Mesenchymal stem cell (in vitro differentiated cells and primary cell): ENCODE measurements at regions not wholly inside any gene's neighbourhood (a gene's known extent, or its start where the extent isn't known, plus 50 kb on each side); places are given as distances from the start of the nearest gene placed in this dataset.
"Not testable (repeated sequence)": the region's sequence is repeated elsewhere in the genome, so short reads cannot be mapped to it uniquely, and the experiment has no call there.

ENCODE experiments used
- DNase-seq: peaks from one replicate; pipeline ENCODE4 v3.0.0-alpha.2; 2013
- H2AFZ ChIP-seq: one replicate; pipeline ENCODE4 v1.6.1; 2013; ENCODE audit warnings: low read depth, mild to moderate bottlenecking, control low read depth, inconsistent platforms, low read length, moderate library complexity
- H2AK5ac ChIP-seq: 2 replicates; pipeline ENCODE4 v1.6.1; 2013; ENCODE audit warnings: low read length, moderate library complexity, mild to moderate bottlenecking, inconsistent platforms; ENCODE audit not compliant: severe bottlenecking
- H2BK120ac ChIP-seq: one replicate; pipeline ENCODE4 v1.6.1; 2013; ENCODE audit warnings: low read depth, mild to moderate bottlenecking, inconsistent platforms, low read length, moderate library complexity
- H2BK12ac ChIP-seq, 2 experiments: one replicate each; pipeline ENCODE4 v1.6.1; 2013; ENCODE audit warnings: inconsistent platforms in 2 of 2, low read length in 2 of 2, mild to moderate bottlenecking in 2 of 2, moderate library complexity in 2 of 2, control low read depth in 1 of 2
- H2BK15ac ChIP-seq: one replicate; pipeline ENCODE4 v1.6.1; 2013; ENCODE audit warnings: mild to moderate bottlenecking, low read depth, inconsistent platforms; ENCODE audit not compliant: poor library complexity, severe bottlenecking
- H2BK5ac ChIP-seq: 2 replicates; pipeline ENCODE4 v1.6.1; 2013; ENCODE audit warnings: low read depth, mild to moderate bottlenecking, low read length, control low read depth, inconsistent platforms; ENCODE audit not compliant: poor library complexity, severe bottlenecking
- H3K14ac ChIP-seq, 2 experiments: one replicate each; pipeline ENCODE4 v1.6.1; 2013; ENCODE audit warnings: inconsistent platforms in 2 of 2, low read length in 2 of 2, control low read depth in 1 of 2, mild to moderate bottlenecking in 1 of 2, moderate library complexity in 1 of 2
- H3K18ac ChIP-seq, 2 experiments: one replicate each; pipeline ENCODE4 v1.6.1; 2013; ENCODE audit warnings: inconsistent platforms in 2 of 2, low read length in 2 of 2, control low read depth in 1 of 2, low read depth in 1 of 2, mild to moderate bottlenecking in 1 of 2
- H3K23ac ChIP-seq, 2 experiments: one replicate each; pipeline ENCODE4 v1.6.1; 2013; ENCODE audit warnings: inconsistent platforms in 2 of 2, low read length in 2 of 2, mild to moderate bottlenecking in 2 of 2, moderate library complexity in 2 of 2, control low read depth in 1 of 2
- H3K27ac ChIP-seq: 2 replicates; pipeline ENCODE4 v1.5.1; 2013; ENCODE audit warnings: mild to moderate bottlenecking, moderate library complexity, low read length, control low read depth, inconsistent platforms; ENCODE audit not compliant: poor library complexity, severe bottlenecking
- H3K27me3 ChIP-seq, 2 experiments: 2 replicates each; pipeline versions ENCODE4 v1.6.1 to v1.7.0; 2013; ENCODE audit warnings: low read length in 2 of 2, mild to moderate bottlenecking in 2 of 2, moderate library complexity in 2 of 2, control low read depth in 1 of 2, inconsistent platforms in 1 of 2; ENCODE audit not compliant: control insufficient read depth in 1 of 2, insufficient read depth in 1 of 2
- H3K36me3 ChIP-seq, 2 experiments: 2 replicates each; pipeline versions ENCODE4 v1.6.1 to v1.7.0; 2013; ENCODE audit warnings: low read length in 2 of 2, control low read depth in 1 of 2, inconsistent platforms in 1 of 2, low read depth in 1 of 2, mild to moderate bottlenecking in 1 of 2; ENCODE audit not compliant: insufficient read depth in 2 of 2, control insufficient read depth in 1 of 2
- H3K4ac ChIP-seq, 2 experiments: one replicate each; pipeline ENCODE4 v1.6.1; 2013; ENCODE audit warnings: inconsistent platforms in 2 of 2, low read length in 2 of 2, mild to moderate bottlenecking in 2 of 2, moderate library complexity in 2 of 2, control low read depth in 1 of 2, low read depth in 1 of 2
- H3K4me1 ChIP-seq: 2 replicates; pipeline ENCODE4 v1.6.1; 2013; ENCODE audit warnings: low read depth, low read length, control low read depth; ENCODE audit not compliant: control insufficient read depth, insufficient read depth
- H3K4me2 ChIP-seq: 2 replicates; pipeline ENCODE4 v1.6.1; 2013; ENCODE audit warnings: low read length, mild to moderate bottlenecking, inconsistent platforms; ENCODE audit not compliant: poor library complexity, severe bottlenecking
- H3K4me3 ChIP-seq, 2 experiments: 2 replicates each; pipeline versions ENCODE4 v1.5.1 to v1.7.0; 2013; ENCODE audit warnings: low read length in 2 of 2, mild to moderate bottlenecking in 2 of 2, control low read depth in 1 of 2, low read depth in 1 of 2; ENCODE audit not compliant: insufficient read depth in 1 of 2
- H3K79me1 ChIP-seq: replicated peaks from 2 replicates; pipeline ENCODE4 v1.6.1; 2013; ENCODE audit warnings: mild to moderate bottlenecking, control low read depth, low read length, inconsistent platforms; ENCODE audit not compliant: poor library complexity, severe bottlenecking
- H3K9ac ChIP-seq: 2 replicates; pipeline ENCODE4 v1.7.0; 2013; ENCODE audit warnings: mild to moderate bottlenecking, low read length, moderate library complexity
- H3K9me3 ChIP-seq: 2 replicates; pipeline ENCODE4 v1.7.0; 2013; ENCODE audit warnings: mild to moderate bottlenecking, low read length; ENCODE audit not compliant: control insufficient read depth
- H4K8ac ChIP-seq: one replicate; pipeline ENCODE4 v1.6.1; 2013; ENCODE audit warnings: inconsistent platforms, mild to moderate bottlenecking, low read length, moderate library complexity
- H4K91ac ChIP-seq: one replicate; pipeline ENCODE4 v1.6.1; 2013; ENCODE audit warnings: mild to moderate bottlenecking, low read length, inconsistent platforms
- WGBS: methylation state at CpG from one replicate; pipeline ENCODE4 v1.1.7; 2013; ENCODE audit warnings: mixed read lengths; 5-methylcytosine and 5-hydroxymethylcytosine counted together

DNA sequence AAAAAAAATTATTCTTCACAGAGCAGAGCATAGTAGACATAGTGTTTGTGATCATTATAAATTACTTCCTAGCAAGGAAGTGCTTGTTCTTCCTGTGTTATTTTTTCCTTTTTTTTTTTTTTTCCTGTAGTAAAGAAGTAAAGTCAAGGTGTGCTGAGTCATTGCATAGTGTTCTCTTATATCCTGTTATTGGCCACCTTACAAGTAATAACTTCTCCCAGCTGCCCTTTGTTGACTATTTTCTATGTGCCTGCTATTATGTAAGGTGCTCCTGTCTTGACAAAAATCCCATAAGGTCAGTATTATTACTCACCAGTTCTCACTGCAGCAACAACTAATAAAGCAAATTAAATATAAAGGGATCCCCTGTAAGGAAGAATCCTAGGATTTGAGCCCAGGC, 195.3 kb downstream of the GJA1 start:
- Histone ChIP-seq H3K4me2 (no peak overlapping the region), H3K9me3 (peaks cover 36% of the 10 kb centered on the region)

DNA sequence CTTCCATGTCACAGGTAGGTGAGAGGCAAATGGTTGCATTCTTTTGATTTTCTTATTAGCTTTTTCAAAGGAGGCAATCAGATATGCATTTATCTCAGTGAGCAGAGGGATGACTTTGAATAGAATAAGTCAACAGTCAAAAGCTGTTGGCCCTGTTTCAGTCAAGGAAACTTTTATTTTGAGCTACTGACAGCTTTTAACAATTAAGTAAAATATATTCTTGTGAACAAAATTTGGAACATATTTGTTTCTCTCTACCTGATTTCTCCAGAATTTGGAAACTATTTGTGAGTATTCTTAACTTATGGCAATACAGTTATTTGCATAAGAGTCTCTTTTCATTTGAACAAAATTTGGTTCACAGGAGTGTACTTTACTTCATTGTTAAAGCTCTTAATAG, 196.3 kb downstream of the GJA1 start:
- H3K79me1 ChIP-seq, H2BK15ac ChIP-seq, H3K4ac ChIP-seq, H2AK5ac ChIP-seq, H3K4me2 ChIP-seq, H2BK12ac ChIP-seq, H4K91ac ChIP-seq, H3K23ac ChIP-seq, H2AFZ ChIP-seq, H3K18ac ChIP-seq, H2BK5ac ChIP-seq, H3K14ac ChIP-seq, H2BK120ac ChIP-seq, H3K36me3 ChIP-seq, H3K27ac ChIP-seq, H4K8ac ChIP-seq, H3K27me3 ChIP-seq, DNase-seq, H3K4me3 ChIP-seq, H3K4me1 ChIP-seq, H3K9ac ChIP-seq: not testable (repeated sequence)
- H3K9me3 ChIP-seq = peaks cover 46% of the 10 kb centered on the region

More for the DNA sequence above, 195.3 kb downstream of the GJA1 start:
- Histone ChIP-seq H3K14ac (no peak overlapping the region), H4K8ac (no peak overlapping the region), H3K27ac (no peak overlapping the region), H2AK5ac (no peak overlapping the region), H2BK12ac (no peak overlapping the region), H3K18ac (no peak overlapping the region), H2BK15ac (no peak overlapping the region), H3K4ac (no peak overlapping the region), H2BK120ac (no peak overlapping the region), H3K79me1 (no peaks in the 10 kb centered on the region), H3K23ac (no peak overlapping the region), H2BK5ac (no peak overlapping the region), H3K9ac (no peak overlapping the region), H3K36me3 (no peaks in the 10 kb centered on the region), H3K4me1 (no peaks in the 10 kb centered on the region), H4K91ac (no peak overlapping the region), H3K27me3 (no peaks in the 10 kb centered on the region), H2AFZ (no peak overlapping the region), H3K4me3 (no peak overlapping the region)
- DNase-seq = no peak

DNA sequence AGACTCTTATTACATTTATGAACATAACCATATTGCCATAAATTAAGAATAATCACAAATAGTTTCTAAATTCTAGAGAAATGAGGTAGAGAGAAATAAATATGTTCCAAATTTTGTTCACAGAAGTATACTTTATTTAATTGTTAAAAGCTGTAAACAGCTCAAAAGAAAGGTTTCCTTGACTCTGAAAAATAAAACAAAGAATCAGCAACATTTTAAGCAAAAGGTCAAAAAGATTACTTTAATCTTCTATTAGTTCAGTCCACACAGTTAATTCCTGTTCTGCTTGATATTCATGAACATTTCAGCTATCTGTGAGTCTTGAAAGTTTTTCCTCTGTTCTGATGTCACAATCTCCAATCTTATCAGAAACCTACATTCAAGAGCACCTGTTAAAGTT, 197.9 kb downstream of the GJA1 start:
- H3K9me3 ChIP-seq = peaks cover 56% of the 10 kb centered on the region
- H3K14ac ChIP-seq = no peak overlapping the region
- H2BK12ac ChIP-seq = no peak overlapping the region
- H2BK15ac ChIP-seq = no peak overlapping the region
- H3K23ac ChIP-seq = no peak overlapping the region
- no peak for DNase-seq
- no peaks in the 10 kb centered on the region for H3K36me3 ChIP-seq
- H3K4me2 ChIP-seq = no peak overlapping the region
- H3K4me1 ChIP-seq = no peaks in the 10 kb centered on the region
- no peak overlapping the region for H2AFZ ChIP-seq
- H2BK5ac ChIP-seq = no peak overlapping the region
- no peak overlapping the region for H3K4ac ChIP-seq
- no peak overlapping the region for H4K8ac ChIP-seq
- H3K27me3 ChIP-seq = no peaks in the 10 kb centered on the region
- H3K18ac ChIP-seq = no peak overlapping the region
- H2AK5ac ChIP-seq = no peak overlapping the region
- no peak overlapping the region for H3K4me3 ChIP-seq
- no peak overlapping the region for H3K27ac ChIP-seq
- no peak overlapping the region for H4K91ac ChIP-seq
- no peak overlapping the region for H2BK120ac ChIP-seq
- H3K9ac ChIP-seq = no peak overlapping the region
- H3K79me1 ChIP-seq = no peaks in the 10 kb centered on the region

GRCh38 chr6:121634586-121634985, 199.1 kb downstream of the GJA1 start:
- not testable (repeated sequence) for H3K4me1 ChIP-seq, DNase-seq, H2AK5ac ChIP-seq, H3K36me3 ChIP-seq, H4K8ac ChIP-seq, H3K14ac ChIP-seq, H3K9ac ChIP-seq, H2BK12ac ChIP-seq, H3K79me1 ChIP-seq, H3K23ac ChIP-seq, H2BK120ac ChIP-seq, H3K4me2 ChIP-seq, H3K18ac ChIP-seq, H4K91ac ChIP-seq, H3K4ac ChIP-seq, H2BK5ac ChIP-seq, H3K27me3 ChIP-seq, H3K27ac ChIP-seq, H2AFZ ChIP-seq
- WGBS = 66% methylated on average over 1 of the region's 2 CpGs
- Histone ChIP-seq H3K9me3 (peaks cover 59% of the 10 kb centered on the region), H2BK15ac (peak overlapping the region; percentile 23), H3K4me3 (peak overlapping the region in 1 of 2 experiments; percentile 9)
